GM23248 (cell line): ENCODE measurements at regions not wholly inside any gene's neighbourhood (a gene's known extent, or its start where the extent isn't known, plus 50 kb on each side); places are given as distances from the start of the nearest gene placed in this dataset.

ENCODE experiments used
- DNase-seq: peaks from one replicate; pipeline ENCODE4 v3.0.0-alpha.2; 2015
- H2AFZ ChIP-seq: fragments of 200-600 bp; sonication (generic); 2 replicates; pipeline ENCODE4 v1.6.1; 2016; ENCODE audit warnings: antibody characterized with exemption
- H3F3A ChIP-seq: fragments of 200-600 bp; sonication (generic); 2 replicates; pipeline ENCODE4 v1.6.1; 2016; ENCODE audit warnings: mild to moderate bottlenecking, antibody characterized with exemption, mixed run types; ENCODE audit not compliant: insufficient read depth
- H3K27ac ChIP-seq: fragments of 200-600 bp; sonication (generic); 2 replicates; pipeline ENCODE4 v1.5.1; 2016; ENCODE audit warnings: mild to moderate bottlenecking
- H3K27me3 ChIP-seq: fragments of 200-600 bp; sonication (generic); replicated peaks from 2 replicates; pipeline ENCODE4 v1.6.1; 2016; ENCODE audit warnings: mild to moderate bottlenecking; ENCODE audit not compliant: insufficient read depth
- H3K36me3 ChIP-seq: fragments of 200-600 bp; sonication (generic); 2 replicates; pipeline ENCODE4 v1.6.1; 2016; ENCODE audit warnings: low read depth, mild to moderate bottlenecking
- H3K4me1 ChIP-seq: fragments of 200-600 bp; sonication (generic); 2 replicates; pipeline ENCODE4 v1.6.1; 2016; ENCODE audit warnings: mild to moderate bottlenecking; ENCODE audit not compliant: insufficient read depth
- H3K4me2 ChIP-seq: fragments of 200-600 bp; sonication (generic); one replicate; pipeline ENCODE4 v1.6.1; 2016; ENCODE audit warnings: mild to moderate bottlenecking; ENCODE audit not compliant: unreplicated experiment
- H3K4me3 ChIP-seq: fragments of 200-600 bp; sonication (generic); 2 replicates; pipeline ENCODE4 v1.5.1; 2016; ENCODE audit warnings: mild to moderate bottlenecking
- H3K79me2 ChIP-seq: fragments of 200-600 bp; sonication (generic); 2 replicates; pipeline ENCODE4 v1.6.1; 2016; ENCODE audit warnings: mild to moderate bottlenecking; ENCODE audit not compliant: insufficient read depth
- H3K9ac ChIP-seq: fragments of 200-600 bp; sonication (generic); 2 replicates; pipeline ENCODE4 v1.6.1; 2016; ENCODE audit warnings: mild to moderate bottlenecking
- H3K9me2 ChIP-seq: fragments of 200-600 bp; sonication (generic); 2 replicates; pipeline ENCODE4 v1.6.1; 2016; ENCODE audit warnings: mixed run types, mild to moderate bottlenecking, moderate library complexity; ENCODE audit not compliant: insufficient read depth
- H3K9me3 ChIP-seq: fragments of 200-600 bp; sonication (generic); one replicate; pipeline ENCODE4 v1.6.1; 2017; ENCODE audit warnings: low read depth
- H4K20me1 ChIP-seq: fragments of 200-600 bp; sonication (generic); 2 replicates; pipeline ENCODE4 v1.6.0; 2016; ENCODE audit not compliant: insufficient read depth
- EZH2 ChIP-seq: fragments of 200-600 bp; sonication (generic); IDR thresholded peaks from 2 replicates; pipeline ENCODE4 v1.6.1; 2018; ENCODE audit warnings: antibody characterized with exemption, mild to moderate bottlenecking; ENCODE audit not compliant: insufficient read depth, poor library complexity, severe bottlenecking
- EZH2phosphoT487 ChIP-seq: fragments of 200-600 bp; sonication (generic); IDR thresholded peaks from 2 replicates; pipeline ENCODE4 v1.6.1; 2018; ENCODE audit warnings: antibody characterized with exemption, moderate library complexity, mild to moderate bottlenecking, low read depth; ENCODE audit not compliant: insufficient read depth
- WGBS, 2 experiments: methylation state at CpG; one replicate each; pipeline ENCODE4 v1.1.6; 2015 to 2017; ENCODE audit warnings: low lambda C conversion rate in 2 of 2, low coverage in 1 of 2; ENCODE audit errors: missing lambda C conversion rate in 2 of 2; 5-methylcytosine and 5-hydroxymethylcytosine counted together
- in situ Hi-C: fragments of 300-500 bp; cut with MboI; formaldehyde crosslinking; loops from 2 replicates; pipeline ENCODE4 v1.15.0; 2020

DNA sequence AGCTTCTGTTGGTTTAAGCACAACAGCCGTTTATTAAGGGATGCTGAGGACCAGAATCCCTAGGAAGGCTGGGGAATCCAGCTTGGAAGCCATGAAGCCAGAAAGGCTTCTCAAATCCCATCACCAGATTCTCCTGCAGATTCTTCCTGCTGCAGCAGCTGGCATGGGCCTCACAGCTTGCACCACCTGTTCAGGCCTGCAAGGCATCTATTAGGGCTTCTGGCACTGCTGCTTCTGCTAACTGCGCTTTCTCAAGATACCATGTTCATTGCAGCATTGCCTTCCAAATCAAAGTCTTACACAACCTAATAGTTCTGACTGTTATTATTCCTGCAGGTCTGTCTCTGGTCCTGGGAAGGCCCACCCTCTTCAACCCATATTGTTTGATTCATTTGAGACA, 51.2 kb upstream of the ZNF366 start:
- H3K79me2 ChIP-seq: no peaks in the 10 kb centered on the region
- in situ Hi-C loops: no loop called here
- no peak for DNase-seq
- no peak overlapping the region for H3K4me3 ChIP-seq
- WGBS, 2 experiments: 82 to 90% methylated on average over 2 of the region's 2 CpGs
- H3K9me3 ChIP-seq: no peaks in the 10 kb centered on the region
- no peak overlapping the region for H3K4me2 ChIP-seq
- no peaks in the 10 kb centered on the region for H4K20me1 ChIP-seq
- TF ChIP-seq EZH2phosphoT487: no peak
- TF ChIP-seq EZH2: no peak
- no peaks in the 10 kb centered on the region for H3K36me3 ChIP-seq
- H3F3A ChIP-seq: no peaks in the 10 kb centered on the region; the same call in 1 of the 2 replicates
- H3K27me3 ChIP-seq: no peaks in the 10 kb centered on the region
- peaks cover 8% of the 10 kb centered on the region for H3K4me1 ChIP-seq
- no peaks in the 10 kb centered on the region for H3K9me2 ChIP-seq
- no peak overlapping the region for H3K27ac ChIP-seq
- no peak overlapping the region for H3K9ac ChIP-seq
- no peak overlapping the region for H2AFZ ChIP-seq

DNA sequence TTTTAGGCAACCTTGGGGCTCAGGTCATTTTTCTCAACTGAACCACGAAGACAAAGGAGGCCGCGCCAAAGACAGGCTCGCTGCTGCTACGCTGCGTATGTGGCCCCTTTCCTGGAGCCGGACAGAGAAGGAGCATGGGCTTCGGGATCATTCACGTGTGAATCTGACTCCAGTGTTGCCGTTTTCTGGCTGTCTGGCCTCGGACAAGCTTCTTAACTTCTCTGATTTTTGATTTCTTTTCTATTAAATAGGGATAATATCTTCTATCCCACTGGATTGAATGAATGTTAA, 50.8 kb upstream of the ZNF366 start:
- H3K27me3 ChIP-seq: no peaks in the 10 kb centered on the region
- H3K79me2 ChIP-seq: no peaks in the 10 kb centered on the region
- no peak overlapping the region for H3K4me2 ChIP-seq
- no peak overlapping the region for H3K4me3 ChIP-seq
- 87 to 88% methylated on average over 11 of the region's 11 CpGs for WGBS, 2 experiments
- in situ Hi-C loops: no loop called here
- no peaks in the 10 kb centered on the region for H4K20me1 ChIP-seq
- no peak overlapping the region for H3K9ac ChIP-seq
- H3K36me3 ChIP-seq: no peaks in the 10 kb centered on the region
- no peak for DNase-seq
- no peaks in the 10 kb centered on the region for H3K9me3 ChIP-seq
- peaks cover 8% of the 10 kb centered on the region for H3K4me1 ChIP-seq
- H3F3A ChIP-seq: peaks cover under 1% of the 10 kb centered on the region; the same call in 1 of the 2 replicates
- no peak for TF ChIP-seq EZH2phosphoT487
- no peak for TF ChIP-seq EZH2
- no peak overlapping the region for H2AFZ ChIP-seq
- no peaks in the 10 kb centered on the region for H3K9me2 ChIP-seq
- no peak overlapping the region for H3K27ac ChIP-seq

DNA sequence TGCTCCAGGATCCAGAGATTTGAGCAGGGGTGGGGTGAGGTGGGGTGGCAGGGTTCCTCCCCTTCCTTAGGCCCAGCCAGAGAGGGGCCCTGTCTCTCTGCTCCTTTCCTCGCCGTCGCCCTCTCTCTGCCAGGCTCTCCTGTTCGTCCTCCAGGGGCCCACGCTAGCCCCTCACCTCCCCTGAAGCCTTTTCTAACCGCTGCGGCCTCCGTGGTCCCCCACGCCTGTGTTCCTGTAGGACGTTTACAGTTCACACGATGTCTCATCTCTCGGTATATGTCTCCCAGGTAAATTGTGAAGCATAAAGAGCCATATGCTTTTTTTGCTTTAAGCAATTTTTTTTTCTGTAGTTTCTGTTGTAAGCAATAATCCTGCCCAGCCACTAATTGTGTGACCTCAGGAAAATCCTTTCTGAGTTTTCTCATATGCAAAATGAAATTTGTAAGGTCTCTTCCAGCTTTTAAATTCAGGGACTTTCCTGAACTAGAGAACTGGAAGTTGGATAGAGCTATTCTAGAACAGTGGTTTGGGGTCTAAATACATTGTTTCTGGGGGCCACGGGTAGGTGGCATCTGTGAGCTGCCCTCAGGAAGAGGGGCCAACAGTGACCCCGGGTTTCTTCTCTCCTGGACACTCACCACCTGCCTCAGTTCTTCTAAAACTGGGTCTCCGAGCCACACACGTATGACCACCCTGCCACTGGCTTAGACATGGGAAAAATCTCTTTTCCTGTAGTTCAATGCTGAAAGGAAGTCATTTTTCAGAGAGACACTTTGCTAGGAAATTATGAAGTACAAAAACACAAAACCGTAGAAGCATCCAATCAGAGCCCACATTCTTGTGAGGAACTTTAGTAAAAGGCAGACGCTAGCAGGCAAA, 50.2 kb upstream of the ZNF366 start:
- WGBS, 2 experiments: 34 to 39% methylated on average over 18 of the region's 18 CpGs
- no peak overlapping the region for H3K27ac ChIP-seq
- peak overlapping the region; percentile 83 for H3K4me2 ChIP-seq
- no peaks in the 10 kb centered on the region for H3K9me3 ChIP-seq
- TF ChIP-seq EZH2phosphoT487 (no peak), EZH2 (no peak)
- no peaks in the 10 kb centered on the region for H3K79me2 ChIP-seq
- peak overlapping the region; percentile 64 for H3K4me3 ChIP-seq
- no peaks in the 10 kb centered on the region for H3K36me3 ChIP-seq
- peaks cover 10% of the 10 kb centered on the region for H3K4me1 ChIP-seq
- H2AFZ ChIP-seq: peak overlapping the region; percentile 92
- peaks cover 6% of the 10 kb centered on the region; the same call in 1 of the 2 replicates for H3F3A ChIP-seq
- peak overlapping the region; percentile 74 for H3K9ac ChIP-seq
- in situ Hi-C loops: no loop called here
- no peaks in the 10 kb centered on the region for H3K27me3 ChIP-seq
- H4K20me1 ChIP-seq: no peaks in the 10 kb centered on the region
- H3K9me2 ChIP-seq: no peaks in the 10 kb centered on the region
- DNase-seq: no peak
